ENCODE measurements at regions not wholly inside any gene's neighbourhood (a gene's known extent, or its start where the extent isn't known, plus 50 kb on each side); places are given as distances from the start of the nearest gene placed in this dataset.
"Not testable (repeated sequence)": the region's sequence is repeated elsewhere in the genome, so short reads cannot be mapped to it uniquely, and the experiment has no call there.

DNA sequence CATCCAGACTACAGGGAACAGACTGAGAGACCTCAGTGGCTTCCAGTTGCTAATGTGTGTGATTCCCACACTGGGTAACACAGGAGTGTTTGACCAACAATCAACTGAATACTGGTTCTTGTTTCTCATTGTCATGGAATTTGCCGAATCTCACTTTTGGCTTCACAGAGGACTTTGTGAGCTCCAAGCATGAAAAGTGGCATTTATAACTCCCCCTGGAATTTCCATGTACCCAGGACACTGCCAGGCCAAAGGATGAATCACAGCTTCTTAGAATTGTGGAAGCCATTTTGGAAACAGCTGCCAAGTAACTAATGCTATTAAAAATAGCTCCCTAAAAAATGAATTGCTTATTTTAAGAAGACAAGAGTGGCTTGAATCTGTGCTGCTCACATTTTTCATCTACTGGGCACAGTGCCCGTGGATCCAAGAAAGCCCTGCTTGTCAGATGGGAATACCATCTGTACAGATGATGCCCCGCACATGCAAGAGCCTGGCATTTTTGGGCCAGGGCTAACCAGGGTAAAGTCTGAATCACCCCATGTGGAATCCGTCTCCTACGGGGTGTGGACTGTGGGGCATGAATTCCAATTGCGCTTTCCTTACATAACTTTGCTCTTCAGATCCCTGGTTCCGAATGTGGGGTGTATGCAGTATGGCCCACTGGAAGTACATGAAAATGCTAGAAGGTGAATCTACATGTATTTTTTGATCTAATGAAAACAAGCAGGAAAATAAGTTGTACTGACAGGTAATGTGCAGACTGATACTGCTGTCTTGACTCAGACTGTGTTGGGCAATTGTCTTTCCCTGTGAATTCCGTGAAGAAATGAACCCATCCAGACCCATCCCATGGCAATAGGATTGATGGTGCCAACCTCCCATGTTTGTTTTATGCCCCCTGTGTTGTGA, 487.3 kb downstream of the SIPA1L2 start:
- TF ChIP-seq ZFX (IDR thresholded peaks at IDR 0.05) (no peak), CTCF (conservative IDR thresholded peaks at IDR 0.05) (no peak)
- H3K27ac ChIP-seq = no peak overlapping the region

DNA sequence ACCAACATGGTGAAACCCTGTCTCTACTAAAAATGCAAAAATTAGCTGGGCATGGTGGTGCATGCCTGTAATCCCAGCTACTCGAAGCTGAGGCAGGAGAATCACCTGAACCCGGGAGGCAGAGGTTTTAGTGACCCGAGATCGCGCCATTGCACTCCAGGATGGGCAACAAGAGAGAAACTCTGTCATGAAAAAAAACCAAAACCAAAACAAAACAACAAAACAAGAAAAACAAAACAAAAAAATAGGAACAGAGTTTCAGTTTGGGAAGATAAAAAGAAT, 488.8 kb downstream of the SIPA1L2 start:
- H3K27ac ChIP-seq = not testable (repeated sequence)

GRCh38 chr1:232140419-232141166, 489.3 kb downstream of the SIPA1L2 start:
- no peak overlapping the region for H3K27ac ChIP-seq
- TF ChIP-seq CTCF (conservative IDR thresholded peaks at IDR 0.05) = no peak
- no peak for TF ChIP-seq ZFX (IDR thresholded peaks at IDR 0.05)

- no peak overlapping the region for H3K27ac ChIP-seq
- TF ChIP-seq CTCF (conservative IDR thresholded peaks at IDR 0.05) (no peak), ZFX (IDR thresholded peaks at IDR 0.05) (no peak)
Observed at GRCh38 chr1:232139444-232139843, 490.5 kb downstream of the SIPA1L2 start.

DNA sequence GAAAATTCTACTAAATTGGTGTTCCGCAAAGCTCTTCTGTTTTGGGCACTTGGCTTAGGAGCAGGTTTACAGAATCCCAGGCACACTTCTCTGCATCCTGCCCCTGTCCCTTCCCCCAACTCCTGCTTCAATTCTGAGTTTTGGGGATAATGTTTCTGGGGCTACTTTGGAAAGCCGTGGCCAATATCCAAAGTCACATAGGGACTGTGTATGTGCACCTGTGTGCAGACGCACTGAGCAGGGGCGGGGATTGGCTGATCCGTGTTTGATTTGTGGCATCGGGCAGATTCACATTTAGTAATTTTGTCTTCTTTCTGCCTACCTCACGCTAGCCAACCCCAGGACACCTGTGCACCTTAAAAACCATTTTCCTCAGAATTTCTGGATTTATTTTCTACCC, 491.9 kb downstream of the SIPA1L2 start:
- no peak for TF ChIP-seq CTCF (conservative IDR thresholded peaks at IDR 0.05)
- TF ChIP-seq ZFX (IDR thresholded peaks at IDR 0.05) = no peak
- no peak overlapping the region for H3K27ac ChIP-seq

- no peak overlapping the region for H3K27ac ChIP-seq
- TF ChIP-seq CTCF (conservative IDR thresholded peaks at IDR 0.05) (no peak), ZFX (IDR thresholded peaks at IDR 0.05) (no peak)
Observed at GRCh38 chr1:232137066-232137465, 492.9 kb downstream of the SIPA1L2 start.

GRCh38 chr1:232136136-232136535, 493.8 kb downstream of the SIPA1L2 start:
- TF ChIP-seq CTCF (conservative IDR thresholded peaks at IDR 0.05) = no peak
- no peak for TF ChIP-seq ZFX (IDR thresholded peaks at IDR 0.05)
- no peak overlapping the region for H3K27ac ChIP-seq

Data from C4-2B (cell line).